GM19397 (cell line): ENCODE measurements at regions not wholly inside any gene's neighbourhood (a gene's known extent, or its start where the extent isn't known, plus 50 kb on each side); places are given as distances from the start of the nearest gene placed in this dataset.
"Not testable (repeated sequence)": the region's sequence is repeated elsewhere in the genome, so short reads cannot be mapped to it uniquely, and the experiment has no call there.

Experiments
- ATAC-seq: cut with Tn5 transposase; IDR thresholded peaks from one replicate; pipeline ENCODE4 v1.9.1; 2021; ENCODE audit warnings: mild to moderate bottlenecking, moderate library complexity; ENCODE audit not compliant: unreplicated experiment

DNA sequence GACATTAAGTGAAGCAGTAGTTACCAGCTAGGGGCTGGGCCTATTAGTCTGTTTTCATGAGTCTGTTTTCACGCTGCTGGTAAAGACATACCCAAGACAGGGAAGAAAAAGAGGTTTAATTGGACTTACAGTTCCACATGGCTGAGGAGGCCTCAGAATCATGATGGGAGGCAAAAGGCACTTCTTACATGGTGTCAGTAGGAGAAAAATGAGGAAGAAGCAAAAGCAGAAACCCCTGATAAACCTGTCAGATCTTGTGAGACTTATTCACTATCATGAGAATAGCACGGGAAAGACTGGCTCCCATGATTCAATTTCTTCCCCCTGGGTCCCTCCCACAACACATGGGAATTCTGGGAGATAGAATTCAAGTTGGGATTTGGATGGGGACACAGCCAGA is 108.0 kb upstream of the LNX1 start:
- not testable (repeated sequence) for ATAC-seq

DNA sequence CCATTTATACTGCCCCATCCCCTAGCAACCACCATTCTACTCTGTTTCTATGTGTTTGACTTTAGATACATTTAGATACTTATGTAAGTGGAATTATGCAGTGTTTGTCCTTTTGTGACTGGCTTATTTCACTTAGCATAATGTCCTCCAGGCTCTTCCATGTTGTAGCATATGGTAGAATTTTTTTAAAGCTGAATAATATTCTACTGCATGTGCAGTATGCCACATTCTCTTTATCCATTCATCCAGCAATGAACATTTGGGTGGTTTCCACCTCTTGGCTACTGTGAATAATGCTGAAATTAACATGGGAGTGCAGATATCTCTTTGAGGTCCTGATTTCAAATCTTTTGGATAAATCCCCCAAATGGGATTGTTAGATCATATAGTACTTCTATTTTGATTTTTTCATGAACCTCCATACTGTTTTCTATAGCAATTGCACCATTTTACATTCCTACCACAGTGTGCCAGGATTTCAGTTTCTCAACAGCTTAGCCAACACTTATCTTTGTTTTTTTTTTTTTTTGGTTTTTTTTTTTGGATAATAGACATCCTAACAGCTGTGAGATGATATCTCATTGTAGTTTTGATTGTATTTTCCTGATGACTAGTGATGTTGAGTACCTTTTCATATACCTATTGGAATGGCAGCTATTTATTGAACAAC is 105.9 kb upstream of the LNX1 start:
- ATAC-seq = no peak

DNA sequence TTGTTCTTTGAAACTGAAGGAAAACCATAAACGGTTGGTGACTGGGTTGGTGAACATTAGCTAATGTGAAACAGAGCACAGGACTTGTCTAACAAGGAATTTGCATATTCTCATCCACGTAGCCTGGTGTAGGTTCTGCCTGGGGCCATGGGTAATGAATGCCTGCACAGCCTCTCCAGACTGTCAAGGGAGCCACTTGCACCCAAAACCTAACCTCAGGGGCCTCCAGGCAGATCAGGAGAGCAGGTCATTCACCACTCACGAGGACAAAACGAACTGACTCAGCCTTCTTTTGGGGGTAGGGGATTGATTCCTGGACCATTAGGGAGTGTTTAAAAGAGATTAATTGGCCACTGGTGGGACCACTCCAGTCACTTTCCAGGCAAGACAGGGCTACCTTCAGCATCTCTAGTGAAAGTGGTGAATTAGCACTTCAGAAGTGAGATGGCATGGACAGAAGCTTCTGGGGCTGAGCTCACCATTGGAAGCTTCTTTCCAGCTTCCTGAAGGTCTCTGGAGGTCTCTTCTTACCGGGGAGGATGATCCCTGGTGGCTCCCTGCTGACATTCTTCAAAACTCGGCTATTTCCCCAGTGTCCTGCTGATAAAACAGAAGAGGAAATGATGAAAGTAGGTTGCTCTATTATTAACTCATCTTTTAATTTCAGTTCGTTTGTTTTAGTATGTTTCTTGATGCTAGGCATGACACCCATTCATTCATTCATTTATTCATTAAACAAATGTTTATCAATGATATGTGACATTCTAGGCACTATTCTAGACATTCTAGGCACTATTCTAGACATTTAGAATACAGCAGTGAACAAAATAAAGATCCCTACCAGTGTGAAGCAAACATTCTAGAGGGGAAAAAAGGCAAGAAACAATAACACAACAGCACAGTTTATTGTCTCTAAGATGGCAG is 104.5 kb upstream of the LNX1 start:
- peak; percentile 97 for ATAC-seq

DNA sequence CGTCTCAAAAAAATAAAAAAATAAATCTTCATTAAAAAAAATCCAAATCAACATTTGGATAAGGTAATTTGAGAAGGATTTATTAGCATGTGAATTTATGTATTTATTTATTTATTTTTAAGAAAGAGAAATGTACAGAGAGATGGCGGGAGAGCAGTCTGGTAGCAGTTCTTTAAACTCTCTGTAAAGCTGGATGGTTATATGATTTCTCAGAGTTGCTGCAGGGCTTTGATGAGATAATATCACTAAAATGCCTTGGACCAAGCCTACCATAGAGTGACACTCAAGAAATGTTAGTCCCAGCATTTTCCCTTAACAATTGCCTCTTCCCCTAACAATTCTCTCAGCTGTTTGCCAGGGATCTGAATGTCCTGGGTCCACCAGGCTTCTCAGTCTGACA is 103.4 kb upstream of the LNX1 start:
- no peak for ATAC-seq

DNA sequence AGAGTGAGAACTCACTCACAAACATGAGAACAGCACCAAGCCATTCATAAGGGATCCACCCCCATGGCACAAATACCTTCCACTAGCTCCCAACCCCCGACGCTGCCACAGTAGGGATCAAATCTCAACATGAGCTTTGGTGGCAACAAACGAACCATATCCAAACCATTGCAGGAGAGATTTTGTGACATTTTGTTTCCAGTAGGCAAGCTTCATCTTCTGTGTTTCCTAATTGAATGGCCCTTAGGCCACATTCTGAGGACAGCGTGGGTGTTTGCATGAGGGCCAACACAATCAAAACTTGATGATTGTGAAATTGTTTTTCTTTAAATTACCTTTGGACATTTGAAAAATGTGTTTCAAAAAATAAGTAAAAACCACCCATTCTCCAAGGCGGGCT is 102.6 kb upstream of the LNX1 start:
- no peak for ATAC-seq

DNA sequence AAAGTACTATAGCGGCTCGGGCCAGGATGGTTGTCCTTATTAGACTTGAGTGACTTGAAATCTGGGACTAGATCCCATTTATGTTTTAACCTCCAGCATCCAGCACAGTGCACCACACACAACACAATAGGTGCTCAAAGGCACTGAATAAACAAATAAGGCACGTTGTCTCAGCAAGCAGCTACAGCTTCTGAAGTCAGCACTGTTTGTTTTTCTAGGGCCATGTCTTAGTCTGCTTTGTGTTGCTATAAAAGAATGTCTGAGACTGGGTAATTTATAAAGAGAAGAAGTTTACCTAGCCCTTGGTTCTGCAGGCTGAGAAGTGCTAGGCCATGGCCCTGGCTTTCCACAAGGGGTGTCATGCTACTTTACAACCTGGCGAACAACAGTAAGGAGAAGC is 102.1 kb upstream of the LNX1 start:
- no peak for ATAC-seq

DNA sequence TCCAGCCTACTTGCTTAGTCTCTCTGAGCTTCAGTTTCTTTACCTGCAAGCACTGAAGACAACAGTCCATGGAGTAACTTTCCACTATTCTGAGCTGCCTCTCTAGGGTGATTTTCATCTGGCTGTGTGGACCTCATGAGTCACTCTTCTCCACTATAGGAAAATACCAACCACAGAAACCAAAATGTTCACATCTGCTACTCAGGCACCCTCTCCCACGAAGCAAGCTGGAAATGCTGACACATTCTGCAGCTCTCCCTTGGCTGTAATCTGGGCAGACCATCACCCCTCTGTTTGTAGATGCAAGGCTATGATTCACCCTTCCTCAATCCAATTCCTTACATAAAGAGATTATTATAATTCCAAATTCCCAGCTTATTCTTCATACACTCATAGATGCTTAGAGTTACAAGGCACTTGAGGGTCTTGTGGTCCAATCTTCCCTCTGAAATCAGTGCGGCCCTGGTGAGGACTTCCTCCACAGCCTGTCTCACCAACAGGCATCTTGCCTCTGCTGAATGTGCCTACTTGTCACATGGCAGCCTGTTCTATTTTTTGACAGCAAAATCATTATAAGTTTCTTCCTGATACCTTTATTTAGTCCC is 97.0 kb upstream of the LNX1 start:
- ATAC-seq = peak; percentile 89

DNA sequence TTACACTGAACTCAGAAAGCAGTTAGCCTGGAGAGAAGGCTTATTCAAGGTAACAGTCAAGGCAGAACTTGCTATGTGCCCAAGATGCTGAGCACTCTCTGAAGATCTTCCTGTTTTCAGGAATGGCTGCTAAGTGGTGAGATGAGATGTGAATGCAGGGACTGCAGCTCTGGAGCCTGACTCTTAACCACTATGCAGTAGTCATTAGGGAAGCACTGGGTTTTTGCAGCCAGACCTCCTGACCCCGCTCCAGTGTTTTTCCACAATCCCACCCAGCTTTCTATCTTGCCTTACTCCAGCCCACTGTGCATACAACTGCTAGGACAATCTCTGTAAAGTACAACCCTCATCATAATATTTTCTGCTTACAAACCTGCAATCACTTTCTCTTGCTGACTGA is 95.2 kb upstream of the LNX1 start:
- ATAC-seq = no peak

DNA sequence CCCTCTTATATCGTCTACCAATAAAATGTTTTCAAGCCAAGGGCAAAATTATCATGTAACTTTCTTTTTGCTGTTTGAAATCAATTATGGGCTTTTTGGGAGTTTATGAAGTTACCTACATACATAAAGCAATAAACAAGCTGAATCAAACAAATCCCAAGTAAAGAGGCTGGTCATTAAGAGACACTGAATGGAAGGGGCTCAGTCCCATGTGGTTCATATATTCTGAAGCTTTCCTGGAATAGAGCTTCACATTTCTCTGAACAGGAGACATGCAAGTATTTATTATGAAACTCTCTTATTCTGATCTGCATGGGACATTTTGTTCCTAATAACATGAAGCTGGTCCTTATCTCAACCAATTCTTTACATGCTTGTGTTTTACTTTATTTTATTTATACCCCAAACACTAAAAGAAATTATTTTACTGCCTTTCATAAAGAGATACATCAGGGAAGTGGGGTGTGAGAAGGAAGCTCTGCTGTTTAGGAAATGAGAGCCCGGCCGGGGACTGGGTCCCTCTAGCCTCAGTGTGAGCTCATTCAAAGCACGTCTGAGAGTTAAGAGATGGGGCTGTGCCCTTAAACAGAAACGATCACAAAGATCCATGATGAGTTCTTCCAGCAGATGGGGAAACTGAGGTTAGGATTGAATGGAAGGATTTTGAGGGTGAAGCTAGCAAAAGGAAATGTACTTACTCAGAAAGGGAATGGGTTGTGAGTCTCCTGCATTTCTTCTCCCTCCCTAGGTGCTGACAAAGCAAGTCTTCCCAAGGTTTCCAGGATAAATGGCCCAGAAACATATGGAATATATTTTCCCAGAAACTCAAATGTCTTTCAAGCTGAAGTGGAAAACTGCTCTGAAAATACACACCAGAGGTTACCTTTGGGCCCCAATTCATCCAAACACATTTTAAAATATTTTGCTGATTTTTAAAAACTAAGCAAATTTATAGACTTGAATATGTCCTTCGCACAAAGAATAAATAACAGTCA is 93.1 kb upstream of the LNX1 start:
- ATAC-seq = no peak

DNA sequence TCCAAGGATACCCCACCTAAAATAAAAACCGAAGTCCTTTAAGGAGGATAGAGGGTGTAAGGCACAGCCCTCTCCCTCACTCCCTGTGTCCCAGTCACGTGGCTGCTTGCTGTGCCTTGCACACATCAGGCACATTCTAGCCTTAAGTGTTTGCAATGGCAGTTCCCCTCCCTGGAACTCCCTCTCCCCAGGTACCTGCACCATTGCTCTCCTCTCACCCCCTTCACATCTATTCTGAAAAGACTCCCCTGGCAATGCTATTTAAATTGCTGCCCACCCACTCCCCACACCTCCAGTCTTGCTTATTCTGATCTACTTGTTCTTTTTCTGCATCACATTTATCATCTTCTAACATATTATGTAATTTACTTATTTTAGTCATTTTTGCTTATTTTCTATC is 91.6 kb upstream of the LNX1 start:
- ATAC-seq = no peak

DNA sequence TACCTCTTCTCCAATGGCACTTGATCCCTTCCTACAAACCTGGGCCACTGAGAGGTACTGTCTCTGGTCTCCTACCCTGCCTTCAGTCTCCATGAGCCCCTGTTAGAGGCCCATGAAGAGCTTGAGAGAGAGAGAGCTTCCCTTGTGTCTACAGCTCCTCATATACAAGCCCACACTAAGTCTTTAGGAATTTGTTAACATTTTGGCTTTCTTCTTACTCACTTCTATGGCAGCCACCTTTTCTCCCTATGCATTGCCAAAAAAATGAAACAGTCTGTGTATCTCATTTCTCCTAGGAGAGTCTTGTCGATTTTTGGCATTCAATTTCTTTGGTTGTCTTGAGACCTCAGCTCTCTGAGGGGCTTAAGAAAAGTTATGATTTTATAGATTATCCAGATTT is 90.9 kb upstream of the LNX1 start:
- ATAC-seq = no peak

DNA sequence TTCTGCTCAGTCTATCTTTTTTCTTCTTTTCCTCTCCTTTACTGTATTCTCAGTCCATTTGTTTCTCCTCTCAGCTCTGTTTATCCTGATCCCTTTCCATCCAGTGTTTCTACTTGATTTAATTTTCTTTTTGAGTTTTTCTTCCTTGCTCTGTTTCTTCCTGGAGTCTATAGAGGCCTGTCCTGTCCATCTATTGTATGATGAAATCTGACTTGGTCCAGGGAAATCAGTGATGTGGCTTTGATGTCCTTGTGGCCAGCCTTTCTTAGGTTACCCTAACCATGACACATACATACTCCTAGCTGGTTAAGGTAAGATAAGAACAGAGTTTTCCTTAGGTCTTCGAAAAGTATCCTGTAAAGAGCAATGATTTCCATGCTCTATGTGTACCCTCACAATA is 89.3 kb upstream of the LNX1 start:
- no peak for ATAC-seq

DNA sequence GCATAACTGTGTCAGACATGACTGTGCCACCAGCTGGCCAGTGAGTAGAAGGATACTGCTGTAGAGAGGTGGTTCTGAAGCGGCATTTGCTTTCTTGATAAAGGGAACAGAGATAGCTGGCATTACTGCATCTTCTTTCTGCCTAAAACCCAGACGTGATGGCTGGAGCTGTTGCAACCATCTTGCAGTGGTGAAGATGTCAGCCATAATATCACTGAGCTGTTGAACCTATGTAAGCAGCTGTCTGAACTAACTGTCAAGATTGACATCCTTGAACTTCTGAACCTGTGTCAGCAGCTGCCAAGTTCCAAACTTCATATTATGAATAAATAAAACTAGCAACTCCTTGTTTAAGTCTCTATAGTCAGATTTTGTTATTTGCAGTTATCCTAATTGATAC is 88.9 kb upstream of the LNX1 start:
- no peak for ATAC-seq

DNA sequence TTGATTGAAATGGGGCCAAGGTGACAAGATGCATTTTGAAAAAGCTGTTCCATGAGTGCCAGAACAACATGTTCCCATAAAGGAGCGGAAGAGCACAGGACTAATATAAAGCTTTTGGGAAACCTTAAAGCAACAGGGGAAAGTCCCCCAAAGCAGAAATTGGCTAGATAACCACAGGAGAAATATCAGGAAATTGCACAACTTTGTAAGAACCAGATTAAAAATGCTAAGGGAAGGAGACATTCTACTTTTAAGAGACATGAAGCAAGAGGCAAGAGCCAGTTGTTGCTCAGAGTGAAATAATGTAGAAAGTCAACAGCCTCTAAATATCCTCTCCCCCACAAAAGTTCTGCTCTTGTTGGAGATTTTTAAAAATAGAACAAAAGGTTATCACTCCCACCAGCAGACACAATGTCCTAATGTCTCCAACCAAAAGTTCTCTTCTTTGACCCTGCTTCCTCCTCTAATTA is 85.2 kb upstream of the LNX1 start:
- ATAC-seq = no peak

DNA sequence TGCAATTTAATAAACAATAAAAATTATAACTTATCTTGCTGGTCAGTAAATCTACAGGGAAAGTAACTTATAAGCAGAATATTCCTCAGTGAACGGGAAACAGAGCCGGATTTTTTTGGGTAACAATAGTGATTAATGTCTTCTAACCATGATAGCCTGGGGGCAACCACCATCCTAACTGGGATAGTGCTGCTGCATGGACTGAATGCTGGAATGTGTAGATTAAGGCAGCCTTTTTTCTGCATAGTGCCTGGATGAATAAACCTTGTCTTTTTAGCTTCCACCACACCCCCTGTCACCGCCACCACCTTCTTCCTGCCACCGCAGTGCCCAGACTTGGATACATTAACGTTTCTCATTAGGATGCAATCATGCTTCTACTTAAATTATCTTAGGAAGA is 83.6 kb upstream of the LNX1 start:
- no peak for ATAC-seq

DNA sequence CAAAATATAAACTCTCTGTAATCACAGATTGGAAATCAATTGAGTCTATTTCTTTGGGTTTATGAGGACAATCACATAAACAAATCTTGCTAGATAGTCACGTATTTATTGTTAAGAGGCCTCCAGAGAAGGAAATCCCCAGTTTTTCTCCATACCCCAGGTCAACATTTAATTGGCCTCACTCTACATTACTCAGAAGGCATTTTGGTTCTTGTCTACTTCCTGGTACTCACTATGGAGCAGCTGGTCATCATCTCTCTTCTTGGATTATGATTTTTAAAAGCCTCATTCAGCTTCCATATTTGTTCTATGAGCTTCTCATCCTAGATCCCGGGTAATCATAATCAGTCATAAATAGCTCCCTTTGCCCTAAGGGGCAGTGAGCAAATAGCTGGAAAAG is 81.6 kb upstream of the LNX1 start:
- ATAC-seq = no peak

DNA sequence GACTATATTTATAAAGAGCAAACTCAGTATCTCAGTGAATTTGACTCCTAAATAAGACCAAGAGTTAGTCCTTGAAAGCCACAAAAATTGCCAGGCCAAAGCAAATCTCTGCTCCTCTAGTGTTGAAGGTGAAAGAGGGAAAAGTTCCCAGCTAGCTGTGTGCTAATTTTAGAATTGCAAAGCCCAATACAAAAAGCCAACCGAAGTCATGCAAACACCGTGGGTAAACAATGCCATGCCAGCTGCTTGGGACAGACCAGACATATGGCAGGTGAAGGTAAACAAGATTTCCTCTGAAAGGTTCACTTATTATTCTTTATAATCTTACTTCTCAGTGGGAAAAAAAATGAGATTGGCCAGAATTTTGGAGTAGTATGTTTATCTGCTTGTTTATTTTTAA is 80.5 kb upstream of the LNX1 start:
- no peak for ATAC-seq

DNA sequence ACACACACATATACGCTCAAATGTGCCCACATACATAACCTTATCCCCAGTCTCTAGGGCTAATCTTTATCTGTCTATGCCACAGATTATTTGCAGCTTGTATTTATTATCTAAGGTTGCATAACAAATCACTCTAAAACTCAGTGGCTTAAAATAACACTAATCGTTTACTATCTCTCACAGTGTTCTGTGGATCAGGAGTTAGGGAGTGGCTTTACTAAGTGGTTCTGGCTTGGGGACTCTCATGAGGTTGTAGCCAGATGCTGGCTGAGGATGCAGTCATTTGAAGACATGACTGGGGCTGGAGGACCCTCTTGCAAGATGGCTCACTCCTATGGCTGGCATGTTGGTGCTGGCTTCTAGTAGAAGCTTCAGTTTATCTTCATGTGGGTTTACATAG is 68.5 kb upstream of the LNX1 start:
- no peak for ATAC-seq

DNA sequence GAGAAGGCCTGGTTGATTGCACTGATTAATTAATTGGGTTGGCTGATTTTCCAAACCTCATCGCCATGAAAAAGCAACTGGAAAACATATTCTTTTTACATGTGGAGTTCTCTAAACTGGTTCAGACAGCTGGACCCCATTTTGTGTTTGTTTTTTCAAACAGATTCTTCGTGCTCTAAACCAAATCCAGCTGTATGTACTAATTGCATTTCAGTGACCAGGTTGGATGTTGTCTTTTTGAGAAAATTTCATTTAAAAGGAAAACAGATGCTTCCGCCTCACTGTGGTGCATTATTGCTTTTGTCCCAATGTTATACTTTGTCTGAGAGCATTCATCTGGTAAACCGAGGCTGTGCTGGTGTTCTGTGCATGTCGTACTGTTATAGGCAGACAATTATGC is 67.8 kb upstream of the LNX1 start:
- no peak for ATAC-seq

DNA sequence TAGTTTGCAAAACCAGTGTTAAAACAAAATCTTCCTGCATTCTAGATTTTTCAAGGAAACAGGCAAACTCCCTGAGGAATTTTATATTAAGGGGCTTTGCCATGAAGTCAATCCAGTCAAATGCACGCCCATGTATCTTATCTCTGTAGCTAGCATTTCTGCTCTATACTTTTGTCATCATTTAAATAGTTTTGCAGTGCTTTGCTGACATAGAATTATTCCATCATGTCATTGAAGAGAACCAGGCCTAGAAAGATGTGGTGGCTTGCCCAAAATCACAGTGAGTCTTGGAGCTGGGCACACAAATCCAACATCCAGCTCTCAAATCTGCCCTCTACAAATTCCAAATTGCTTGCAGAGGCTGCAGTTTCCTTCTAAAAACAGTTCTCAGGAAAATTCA is 66.7 kb upstream of the LNX1 start:
- no peak for ATAC-seq
